ENCODE measurements at regions not wholly inside any gene's neighbourhood (a gene's known extent, or its start where the extent isn't known, plus 50 kb on each side); places are given as distances from the start of the nearest gene placed in this dataset.

DNA sequence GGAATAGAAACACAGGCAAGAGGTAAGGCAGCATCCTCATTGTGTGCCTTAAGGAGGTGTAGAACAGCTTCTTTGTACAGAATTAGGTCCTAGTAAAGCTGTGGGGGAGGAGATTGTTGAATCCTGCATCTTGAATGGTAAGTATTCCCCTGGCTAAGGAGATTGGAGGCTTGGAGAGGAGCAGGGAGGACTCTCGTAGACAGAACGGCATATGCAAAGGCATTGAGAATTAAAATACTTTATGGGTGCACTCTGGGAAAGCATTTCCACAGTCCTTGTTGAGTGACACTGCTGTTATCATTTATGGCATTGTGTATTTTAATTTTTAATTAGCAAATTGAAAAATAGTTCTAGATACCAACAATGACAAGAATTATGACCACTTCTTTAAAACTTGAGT is 66.5 kb upstream of the GPR149 start:
- TF ChIP-seq, protein P1, sequence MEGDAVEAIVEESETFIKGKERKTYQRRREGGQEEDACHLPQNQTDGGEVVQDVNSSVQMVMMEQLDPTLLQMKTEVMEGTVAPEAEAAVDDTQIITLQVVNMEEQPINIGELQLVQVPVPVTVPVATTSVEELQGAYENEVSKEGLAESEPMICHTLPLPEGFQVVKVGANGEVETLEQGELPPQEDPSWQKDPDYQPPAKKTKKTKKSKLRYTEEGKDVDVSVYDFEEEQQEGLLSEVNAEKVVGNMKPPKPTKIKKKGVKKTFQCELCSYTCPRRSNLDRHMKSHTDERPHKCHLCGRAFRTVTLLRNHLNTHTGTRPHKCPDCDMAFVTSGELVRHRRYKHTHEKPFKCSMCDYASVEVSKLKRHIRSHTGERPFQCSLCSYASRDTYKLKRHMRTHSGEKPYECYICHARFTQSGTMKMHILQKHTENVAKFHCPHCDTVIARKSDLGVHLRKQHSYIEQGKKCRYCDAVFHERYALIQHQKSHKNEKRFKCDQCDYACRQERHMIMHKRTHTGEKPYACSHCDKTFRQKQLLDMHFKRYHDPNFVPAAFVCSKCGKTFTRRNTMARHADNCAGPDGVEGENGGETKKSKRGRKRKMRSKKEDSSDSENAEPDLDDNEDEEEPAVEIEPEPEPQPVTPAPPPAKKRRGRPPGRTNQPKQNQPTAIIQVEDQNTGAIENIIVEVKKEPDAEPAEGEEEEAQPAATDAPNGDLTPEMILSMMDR (IDR thresholded peaks at IDR 0.05): no peak
- TF ChIP-seq POLR2A (IDR thresholded peaks at IDR 0.05) (no peak), EP300 (IDR thresholded peaks at IDR 0.05) (no peak), POLR2AphosphoS5 (IDR thresholded peaks at IDR 0.05) (no peak)
- Histone ChIP-seq H3K27me3 (no peaks in the 10 kb centered on the region), H3K4me1 (no peaks in the 10 kb centered on the region), H3K27ac (no peak overlapping the region), H3K4me3 (no peak overlapping the region), H3K36me3 (no peaks in the 10 kb centered on the region), H3K9me3 (no peaks in the 10 kb centered on the region)
- intact Hi-C loops (cut with DNase I; ENCODE audit: low total_unique reads): no loop called here
- 84 to 89% (median 89%) methylated on average over 2 of the region's 2 CpGs for WGBS, 5 donors
- DNase-seq: no peak

DNA sequence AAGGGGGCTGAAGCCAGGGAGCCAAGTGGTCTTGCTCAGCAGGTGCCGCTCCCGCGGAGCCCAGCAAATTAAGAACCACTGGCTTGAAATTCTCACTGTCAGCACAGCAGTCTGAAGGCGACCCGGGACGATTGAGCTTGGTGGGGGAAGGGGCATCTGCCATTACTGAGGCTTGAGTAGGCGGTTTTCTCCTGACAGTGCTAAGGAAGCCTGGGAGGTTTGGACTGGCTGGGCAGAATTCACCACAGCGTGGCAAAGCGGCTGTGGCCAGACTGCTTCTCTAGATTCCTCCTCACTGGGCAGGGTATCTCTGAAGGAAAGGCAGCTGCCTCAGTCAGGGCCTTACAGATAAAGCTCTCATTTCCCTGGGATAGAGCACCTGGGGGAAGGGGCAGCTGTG is 57.0 kb upstream of the GPR149 start:
- Histone ChIP-seq H3K27ac (no peak overlapping the region), H3K9me3 (no peaks in the 10 kb centered on the region), H3K36me3 (no peaks in the 10 kb centered on the region), H3K27me3 (peaks cover 0 to 11% (median 0%) of the 10 kb centered on the region in 3 donors), H3K4me1 (no peaks in the 10 kb centered on the region), H3K4me3 (no peak overlapping the region)
- WGBS, 5 donors: 59 to 90% (median 69%) methylated on average over 2 to 9 of the region's 9 CpGs
- intact Hi-C loops (cut with DNase I; ENCODE audit: low total_unique reads): no loop called here
- TF ChIP-seq POLR2AphosphoS5 (IDR thresholded peaks at IDR 0.05) (no peak), EP300 (IDR thresholded peaks at IDR 0.05) (no peak), POLR2A (IDR thresholded peaks at IDR 0.05) (no peak)
- TF ChIP-seq, protein P1 (IDR thresholded peaks at IDR 0.05): no peak
- DNase-seq: no peak

DNA sequence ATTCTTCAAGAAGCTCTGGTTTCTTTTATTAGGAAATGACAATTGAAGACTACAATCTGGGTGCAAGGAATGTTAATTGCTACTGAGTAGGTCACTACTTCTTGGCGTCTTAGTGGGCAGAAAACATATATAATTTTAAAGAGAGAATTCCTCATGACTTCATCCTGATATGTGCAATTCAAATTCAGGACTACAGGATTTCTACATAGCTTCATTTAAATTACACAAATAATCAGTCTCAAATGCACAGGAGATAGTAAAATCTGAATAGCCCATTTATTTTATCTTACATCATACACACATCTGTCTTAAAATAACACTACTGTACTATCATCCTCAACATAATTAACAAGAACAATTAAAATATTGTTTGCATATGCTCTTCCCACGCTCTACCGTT is 52.5 kb upstream of the GPR149 start:
- no peak overlapping the region for H3K4me3 ChIP-seq
- H3K4me1 ChIP-seq: no peaks in the 10 kb centered on the region
- TF ChIP-seq EP300 (IDR thresholded peaks at IDR 0.05) (no peak), POLR2A (IDR thresholded peaks at IDR 0.05) (no peak), POLR2AphosphoS5 (IDR thresholded peaks at IDR 0.05) (no peak)
- TF ChIP-seq, protein P1 (IDR thresholded peaks at IDR 0.05): no peak
- intact Hi-C loops (cut with DNase I; ENCODE audit: low total_unique reads): no loop called here
- H3K9me3 ChIP-seq: no peaks in the 10 kb centered on the region
- DNase-seq: no peak
- 74 to 86% (median 82%) methylated on average over 3 of the region's 3 CpGs for WGBS, 5 donors
- H3K36me3 ChIP-seq: no peaks in the 10 kb centered on the region
- H3K27me3 ChIP-seq: peaks cover 0 to 11% (median 0%) of the 10 kb centered on the region in 3 donors
- no peak overlapping the region for H3K27ac ChIP-seq

DNA sequence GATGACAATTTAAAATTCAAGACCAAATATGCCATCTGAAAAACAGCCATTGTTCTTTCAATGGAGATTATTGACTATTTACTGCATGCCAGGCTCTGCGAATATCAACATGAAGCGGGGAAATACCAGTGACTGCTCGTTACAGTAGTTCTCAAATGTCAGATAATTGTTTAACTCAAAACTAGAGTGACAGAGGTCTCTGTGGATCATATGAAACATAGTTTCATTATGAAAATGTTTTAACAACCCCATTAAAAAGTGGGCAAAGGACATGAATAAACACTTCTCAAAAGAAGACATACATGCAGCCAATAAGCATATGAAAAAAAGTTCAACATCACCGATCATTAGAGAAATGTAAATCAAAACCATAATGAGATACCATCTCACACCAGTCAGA is 50.0 kb upstream of the GPR149 start:
- no peaks in the 10 kb centered on the region for H3K27me3 ChIP-seq
- no peaks in the 10 kb centered on the region for H3K36me3 ChIP-seq
- intact Hi-C loops (cut with DNase I; ENCODE audit: low total_unique reads): no loop called here
- no peaks in the 10 kb centered on the region for H3K4me1 ChIP-seq
- no peak for TF ChIP-seq EP300 (IDR thresholded peaks at IDR 0.05)
- TF ChIP-seq POLR2A (IDR thresholded peaks at IDR 0.05): no peak
- TF ChIP-seq POLR2AphosphoS5 (IDR thresholded peaks at IDR 0.05): no peak
- TF ChIP-seq, protein P1 (IDR thresholded peaks at IDR 0.05): no peak
- no peak overlapping the region for H3K27ac ChIP-seq
- H3K9me3 ChIP-seq: no peaks in the 10 kb centered on the region
- H3K4me3 ChIP-seq: no peak overlapping the region
- WGBS, 5 donors: 83 to 96% (median 92%) methylated on average over 4 of the region's 4 CpGs
- no peak for DNase-seq

Small RNA genes in the stretch of these regions (small RNA-seq; reads per million reads assigned to genes)
- gene DYNLL1P5: 0 reads per million in 4 donors

Measured in stomach (tissue), 8 donors.